ENCODE measurements at regions not wholly inside any gene's neighbourhood (a gene's known extent, or its start where the extent isn't known, plus 50 kb on each side); places are given as distances from the start of the nearest gene placed in this dataset.

DNA sequence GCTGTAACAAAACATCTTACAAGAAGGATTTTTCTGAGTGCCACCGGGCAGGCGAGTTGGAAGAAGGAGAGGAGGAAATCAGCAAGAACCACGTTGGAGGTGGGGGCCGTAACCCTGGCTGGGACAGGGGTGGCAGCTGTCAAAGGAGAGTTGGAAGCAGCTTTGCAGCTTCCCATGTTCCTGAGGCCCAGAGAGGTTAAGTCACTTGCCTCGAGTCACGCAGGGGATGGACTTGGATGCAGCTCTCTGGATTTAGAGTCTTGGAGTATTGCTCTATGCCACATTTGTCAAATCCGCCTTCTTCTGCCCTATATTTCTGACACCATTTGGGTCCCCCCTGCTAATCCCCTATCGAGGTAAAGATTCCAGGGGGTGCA lies 83.0 kb upstream of the CIBAR2 start:
- Histone ChIP-seq H3K9me3 (ENCODE audit: control insufficient read depth, low read length) (no peaks in the 10 kb centered on the region), H3K36me3 (ENCODE audit: control insufficient read depth, insufficient read depth, low read length) (no peaks in the 10 kb centered on the region), H3K4me1 (ENCODE audit: control insufficient read depth, insufficient read depth, low read length) (no peaks in the 10 kb centered on the region), H3K27me3 (ENCODE audit: control insufficient read depth, insufficient read depth, low read length, poor library complexity, severe bottlenecking) (no peaks in the 10 kb centered on the region), H3K4me3 (ENCODE audit: low read length) (no peak overlapping the region), H3K27ac (ENCODE audit: low read depth, low read length) (no peak overlapping the region), H3K9ac (ENCODE audit: extremely low read depth, low read length, poor library complexity, severe bottlenecking) (no peak overlapping the region)
- no peak overlapping the region for H3K27ac Mint-ChIP-seq
- no peak overlapping the region for H3K4me3 Mint-ChIP-seq
- TF ChIP-seq, protein P1, sequence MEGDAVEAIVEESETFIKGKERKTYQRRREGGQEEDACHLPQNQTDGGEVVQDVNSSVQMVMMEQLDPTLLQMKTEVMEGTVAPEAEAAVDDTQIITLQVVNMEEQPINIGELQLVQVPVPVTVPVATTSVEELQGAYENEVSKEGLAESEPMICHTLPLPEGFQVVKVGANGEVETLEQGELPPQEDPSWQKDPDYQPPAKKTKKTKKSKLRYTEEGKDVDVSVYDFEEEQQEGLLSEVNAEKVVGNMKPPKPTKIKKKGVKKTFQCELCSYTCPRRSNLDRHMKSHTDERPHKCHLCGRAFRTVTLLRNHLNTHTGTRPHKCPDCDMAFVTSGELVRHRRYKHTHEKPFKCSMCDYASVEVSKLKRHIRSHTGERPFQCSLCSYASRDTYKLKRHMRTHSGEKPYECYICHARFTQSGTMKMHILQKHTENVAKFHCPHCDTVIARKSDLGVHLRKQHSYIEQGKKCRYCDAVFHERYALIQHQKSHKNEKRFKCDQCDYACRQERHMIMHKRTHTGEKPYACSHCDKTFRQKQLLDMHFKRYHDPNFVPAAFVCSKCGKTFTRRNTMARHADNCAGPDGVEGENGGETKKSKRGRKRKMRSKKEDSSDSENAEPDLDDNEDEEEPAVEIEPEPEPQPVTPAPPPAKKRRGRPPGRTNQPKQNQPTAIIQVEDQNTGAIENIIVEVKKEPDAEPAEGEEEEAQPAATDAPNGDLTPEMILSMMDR (conservative IDR thresholded peaks at IDR 0.05), result no peak
- H3K27me3 Mint-ChIP-seq (ENCODE audit: insufficient read depth), result no peaks in the 10 kb centered on the region
- 87 to 91% methylated on average over 8 of the region's 8 CpGs for WGBS, 2 experiments (ENCODE audit: insufficient coverage in 1 of 2, insufficient read length in 1 of 2)
- no peaks in the 10 kb centered on the region for H3K9me3 Mint-ChIP-seq
- peaks cover 3% of the 10 kb centered on the region for H3K36me3 Mint-ChIP-seq (ENCODE audit: low read depth)
- DNase-seq, result no peak
- H3K4me1 Mint-ChIP-seq, result peaks cover 10% of the 10 kb centered on the region

DNA sequence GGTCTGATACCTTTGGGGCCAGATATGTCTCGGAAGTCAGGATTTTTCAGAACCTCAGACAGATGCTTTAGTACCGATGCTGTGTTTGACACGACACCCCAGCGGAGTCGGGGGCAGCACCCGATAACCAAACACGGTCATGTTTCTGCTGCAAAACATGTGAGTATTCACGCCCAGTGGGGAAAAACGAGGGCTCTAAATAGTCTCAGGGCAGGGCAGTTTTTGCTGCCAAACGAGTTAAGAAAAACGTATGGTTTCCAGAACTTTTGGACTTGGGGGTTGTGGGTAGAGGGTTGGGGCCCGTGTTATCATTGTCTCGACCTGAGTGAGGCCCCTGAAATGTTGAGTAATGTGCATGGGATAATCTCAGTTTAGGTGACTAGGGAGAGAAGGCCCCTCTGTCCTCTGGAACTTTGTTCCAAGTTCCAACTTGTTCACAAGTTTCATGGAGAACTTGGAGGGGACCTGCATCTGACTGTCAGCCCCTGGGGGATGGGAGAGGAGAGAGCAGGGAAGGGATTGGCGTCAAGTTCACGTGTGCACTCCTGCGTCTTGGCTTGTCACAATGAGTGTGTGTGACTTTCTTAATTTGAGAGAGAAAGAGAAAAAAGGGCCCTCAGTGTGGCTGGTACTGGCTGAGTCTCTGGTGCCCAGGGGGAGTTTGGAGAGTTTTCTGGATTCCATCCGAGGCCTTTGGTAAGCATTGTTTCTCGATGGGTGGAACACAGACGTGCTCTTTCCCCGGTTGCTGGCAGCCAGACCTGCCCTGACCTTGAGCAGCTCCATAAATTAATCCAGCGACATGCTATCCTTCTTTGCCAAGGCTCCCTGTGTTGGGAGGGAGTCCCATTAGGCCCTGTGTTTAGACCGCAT lies 83.9 kb upstream of the CIBAR2 start:
- WGBS, 2 experiments (ENCODE audit: insufficient coverage in 1 of 2, insufficient read length in 1 of 2), result 90 to 93% methylated on average over 19 to 22 of the region's 22 CpGs
- Mint-ChIP-seq H3K4me3 (no peak overlapping the region), H3K27ac (no peak overlapping the region), H3K9me3 (no peaks in the 10 kb centered on the region), H3K4me1 (peaks cover 15% of the 10 kb centered on the region), H3K27me3 (ENCODE audit: insufficient read depth) (no peaks in the 10 kb centered on the region), H3K36me3 (ENCODE audit: low read depth) (peaks cover 3% of the 10 kb centered on the region)
- Histone ChIP-seq H3K27me3 (ENCODE audit: control insufficient read depth, insufficient read depth, low read length, poor library complexity, severe bottlenecking) (no peaks in the 10 kb centered on the region), H3K9me3 (ENCODE audit: control insufficient read depth, low read length) (no peaks in the 10 kb centered on the region), H3K4me1 (ENCODE audit: control insufficient read depth, insufficient read depth, low read length) (no peaks in the 10 kb centered on the region), H3K36me3 (ENCODE audit: control insufficient read depth, insufficient read depth, low read length) (no peaks in the 10 kb centered on the region), H3K4me3 (ENCODE audit: low read length) (no peak overlapping the region), H3K9ac (ENCODE audit: extremely low read depth, low read length, poor library complexity, severe bottlenecking) (no peak overlapping the region), H3K27ac (ENCODE audit: low read depth, low read length) (no peak overlapping the region)
- no peak for DNase-seq
- TF ChIP-seq, protein P1 (conservative IDR thresholded peaks at IDR 0.05), result no peak

DNA sequence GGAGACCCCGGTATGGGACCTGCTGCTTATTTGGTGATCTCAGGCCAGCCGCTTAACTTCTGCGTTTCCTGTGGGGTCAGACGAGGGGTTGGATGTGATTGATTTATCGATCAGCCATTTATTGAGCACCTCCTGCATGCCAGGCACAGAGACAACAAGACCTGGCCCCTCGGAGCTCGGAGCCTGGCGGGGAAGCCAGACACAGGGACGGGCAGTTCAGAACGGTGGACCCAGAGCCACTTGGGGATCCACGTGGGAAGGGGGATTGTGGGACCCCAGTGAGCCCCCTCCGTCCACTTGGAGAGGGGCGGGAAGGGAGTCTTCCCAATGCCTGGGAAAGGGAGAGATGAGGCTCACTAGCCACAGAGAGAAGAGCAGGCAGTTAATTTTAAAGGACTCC lies 84.7 kb upstream of the CIBAR2 start:
- peaks cover under 1% of the 10 kb centered on the region for H3K4me1 ChIP-seq (ENCODE audit: control insufficient read depth, insufficient read depth, low read length)
- peak overlapping the region; percentile 52 for H3K27ac Mint-ChIP-seq
- no peak overlapping the region for H3K4me3 Mint-ChIP-seq
- H3K27me3 ChIP-seq (ENCODE audit: control insufficient read depth, insufficient read depth, low read length, poor library complexity, severe bottlenecking), result no peaks in the 10 kb centered on the region
- DNase-seq, result no peak
- H3K4me3 ChIP-seq (ENCODE audit: low read length), result no peak overlapping the region
- H3K9ac ChIP-seq (ENCODE audit: extremely low read depth, low read length, poor library complexity, severe bottlenecking), result no peak overlapping the region
- H3K4me1 Mint-ChIP-seq, result peaks cover 21% of the 10 kb centered on the region
- TF ChIP-seq, protein P1 (conservative IDR thresholded peaks at IDR 0.05), result no peak
- H3K36me3 ChIP-seq (ENCODE audit: control insufficient read depth, insufficient read depth, low read length), result no peaks in the 10 kb centered on the region
- no peaks in the 10 kb centered on the region for H3K9me3 ChIP-seq (ENCODE audit: control insufficient read depth, low read length)
- H3K36me3 Mint-ChIP-seq (ENCODE audit: low read depth), result peaks cover 3% of the 10 kb centered on the region
- no peaks in the 10 kb centered on the region for H3K9me3 Mint-ChIP-seq
- H3K27ac ChIP-seq (ENCODE audit: low read depth, low read length), result no peak overlapping the region
- 93 to 98% methylated on average over 8 to 13 of the region's 13 CpGs for WGBS, 2 experiments (ENCODE audit: insufficient coverage in 1 of 2, insufficient read length in 1 of 2)
- H3K27me3 Mint-ChIP-seq (ENCODE audit: insufficient read depth), result no peaks in the 10 kb centered on the region

All from endodermal cell (in vitro differentiated cells).